Endothelial cell of umbilical vein (primary cell): ENCODE measurements at regions not wholly inside any gene's neighbourhood (a gene's known extent, or its start where the extent isn't known, plus 50 kb on each side); places are given as distances from the start of the nearest gene placed in this dataset.
A peak's percentile ranks its signal among the peaks of the same experiment; 100 is the strongest.

ENCODE experiments used
- BruUV-seq: library from RNA; stranded (reverse); fragments of 400-500 nt; replicated peaks from 2 replicates; lab custom pipeline; 2021; lab: Mats Ljungman, UMichigan
- CTCF ChIA-PET: fragments of 300-600, 350-600 bp; sonication (Branson Sonifier 250); formaldehyde crosslinking; loops from one replicate; lab custom pipeline; 2021; ENCODE audit warnings: antibody characterized with exemption, inconsistent platforms; lab: Charles Lee
- POLR2A ChIA-PET: fragments of 300-600, 350-600 bp; sonication (Branson Sonifier 250); formaldehyde crosslinking; loops from one replicate; lab custom pipeline; 2021; ENCODE audit warnings: antibody characterized with exemption, inconsistent platforms; lab: Charles Lee
- DNase-seq: peaks from one replicate; pipeline ENCODE4 v3.0.0-alpha.2; 2011; ENCODE audit warnings: low read depth, low spot score
- FAIRE-seq: peaks from 2 replicates; lab custom pipeline; 2011; peaks lifted over from hg19 to GRCh38; lab: Jason Lieb, UNC
- H2AFZ ChIP-seq: 2 replicates; pipeline ENCODE4 v1.6.0; 2012; ENCODE audit warnings: low read depth, low read length, control low read depth, inconsistent platforms
- H3K27ac ChIP-seq: 2 replicates; pipeline ENCODE4 v1.5.1; 2011; ENCODE audit warnings: low read depth, mild to moderate bottlenecking, control low read depth, low read length, moderate library complexity; ENCODE audit not compliant: insufficient read depth
- H3K27me3 ChIP-seq, 2 experiments: 2 replicates each; pipeline versions ENCODE4 v1.6.0 to v1.6.1; 2011; ENCODE audit warnings: low read length in 2 of 2, mixed read lengths in 1 of 2; ENCODE audit not compliant: control insufficient read depth in 2 of 2, insufficient read depth in 2 of 2
- H3K36me3 ChIP-seq, 2 experiments: 2 replicates in 1 of 2; 3 replicates in 1 of 2; pipeline ENCODE4 v1.5.1; 2011; ENCODE audit warnings: low read length in 2 of 2, mild to moderate bottlenecking in 1 of 2, moderate library complexity in 1 of 2; ENCODE audit not compliant: control insufficient read depth in 2 of 2, insufficient read depth in 2 of 2; ENCODE audit errors: extremely low read depth in 1 of 2
- H3K4me1 ChIP-seq: 3 replicates; pipeline ENCODE4 v1.5.1; 2011; ENCODE audit warnings: mild to moderate bottlenecking, low read length; ENCODE audit not compliant: control insufficient read depth, insufficient read depth; ENCODE audit errors: extremely low read depth
- H3K4me2 ChIP-seq: 2 replicates; pipeline ENCODE4 v1.6.1; 2011; ENCODE audit warnings: low read length, control low read depth, mixed read lengths; ENCODE audit not compliant: insufficient read depth
- H3K4me3 ChIP-seq, 3 experiments: fragments of 200-600 bp in 1 of 3; sonication (generic), shearing (Covaris generic) in 1 of 3; replicated peaks in 1 of 3; 2 replicates each; pipeline ENCODE4 v1.5.1; 2011 to 2016; ENCODE audit warnings: control low read depth in 3 of 3, low read length in 3 of 3, mild to moderate bottlenecking in 2 of 3, inconsistent platforms in 1 of 3, low read depth in 1 of 3, moderate library complexity in 1 of 3; ENCODE audit not compliant: insufficient read depth in 1 of 3
- H3K79me2 ChIP-seq: 2 replicates; pipeline ENCODE4 v1.6.0; 2012; ENCODE audit warnings: low read length, inconsistent platforms; ENCODE audit not compliant: control insufficient read depth, insufficient read depth
- H3K9ac ChIP-seq: replicated peaks from 2 replicates; pipeline ENCODE3; 2011; ENCODE audit warnings: low read length, control low read depth; ENCODE audit not compliant: insufficient read depth; ENCODE audit errors: extremely low read depth
- H3K9me1 ChIP-seq: replicated peaks from 3 replicates; pipeline ENCODE4 v1.6.0; 2011; ENCODE audit warnings: mild to moderate bottlenecking, low read length; ENCODE audit not compliant: control insufficient read depth, insufficient read depth; ENCODE audit errors: extremely low read depth
- H3K9me3 ChIP-seq: replicated peaks from 2 replicates; pipeline ENCODE4 v1.5.1; 2012; ENCODE audit warnings: low read length, inconsistent platforms; ENCODE audit not compliant: control insufficient read depth, insufficient read depth
- H4K20me1 ChIP-seq: replicated peaks from 2 replicates; pipeline ENCODE3; 2011; ENCODE audit warnings: mild to moderate bottlenecking, low read length; ENCODE audit not compliant: control insufficient read depth, insufficient read depth; ENCODE audit errors: extremely low read depth
- EZH2 ChIP-seq: IDR thresholded peaks from 2 replicates; pipeline ENCODE4 v1.6.1; 2012; ENCODE audit warnings: borderline replicate concordance, low read depth, mild to moderate bottlenecking, moderate library complexity, low read length, inconsistent platforms; ENCODE audit not compliant: severe bottlenecking
- MYC ChIP-seq: IDR thresholded peaks from one replicate; pipeline ENCODE4 v1.6.1; 2011; ENCODE audit warnings: mild to moderate bottlenecking, low read depth, low read length
- POLR2A ChIP-seq: IDR thresholded peaks from 2 replicates; pipeline ENCODE4 v1.6.1; 2012; ENCODE audit warnings: low read depth, mild to moderate bottlenecking, control low read depth, low read length
- dilution Hi-C: fragments of 300-500 bp; cut with MboI; formaldehyde crosslinking; loops from one replicate; pipeline ENCODE4 v1.15.0; 2019; ENCODE audit warnings: low sequenced_read_pairs; ENCODE audit not compliant: extremely low pct_ligation_motif_present
- intact Hi-C: fragments of 100-400 bp; cut with micrococcal nuclease; formaldehyde crosslinking; loops from one replicate; pipeline ENCODE4 v1.10.0; 2022
- TF ChIP-seq, protein P1 (sequence below): IDR thresholded peaks from 2 replicates; pipeline ENCODE4 v1.6.1; 2011; ENCODE audit not compliant: insufficient read depth, insufficient read length
- TF ChIP-seq, protein P2 (sequence below), 2 donors: IDR thresholded peaks; 1 replicate in 1 of 2; 2 replicates in 1 of 2; pipeline ENCODE4 v1.5.1; 2011; ENCODE audit warnings: low read length in 2 of 2, mild to moderate bottlenecking in 2 of 2, moderate library complexity in 2 of 2, control low read depth in 1 of 2, inconsistent platforms in 1 of 2, low read depth in 1 of 2; ENCODE audit not compliant: insufficient read depth in 1 of 2; ENCODE audit errors: extremely low read depth in 1 of 2

DNA sequence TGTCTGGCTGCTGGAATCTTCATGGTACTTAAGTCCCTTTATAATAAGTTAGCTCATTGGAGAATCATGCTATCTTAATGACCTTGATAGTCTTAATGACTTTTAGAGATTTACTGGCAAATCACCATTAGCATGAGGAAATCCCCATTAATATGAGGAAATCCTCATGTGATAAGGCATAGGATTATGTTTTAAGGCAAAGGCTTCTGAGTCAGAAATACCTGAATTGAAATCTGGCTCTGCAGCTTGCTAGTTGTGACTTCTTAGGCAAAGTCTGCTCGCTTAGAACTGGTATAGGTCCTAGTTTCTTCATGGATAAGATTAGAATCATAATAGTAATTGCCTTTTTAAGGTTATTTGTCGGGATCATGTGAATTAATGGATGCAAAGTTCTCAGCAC is 190.2 kb upstream of the BANK1 start:
- Histone ChIP-seq H3K27me3 (no peaks in the 10 kb centered on the region), H3K36me3 (no peaks in the 10 kb centered on the region), H3K4me3 (no peak overlapping the region), H3K9me1 (no peaks in the 10 kb centered on the region), H3K9me3 (no peaks in the 10 kb centered on the region), H3K79me2 (no peaks in the 10 kb centered on the region), H2AFZ (no peak overlapping the region), H3K27ac (no peak overlapping the region), H3K4me1 (no peaks in the 10 kb centered on the region), H3K4me2 (no peak overlapping the region), H4K20me1 (no peaks in the 10 kb centered on the region), H3K9ac (no peak overlapping the region)
- intact Hi-C loops: no loop called here
- CTCF ChIA-PET: no interaction called here
- TF ChIP-seq MYC: no peak
- TF ChIP-seq POLR2A: no peak
- FAIRE-seq (no peak), DNase-seq (peak; percentile 47)
- POLR2A ChIA-PET: no interaction called here
- BruUV-seq: no TSS peak
- dilution Hi-C loops: no loop called here

DNA sequence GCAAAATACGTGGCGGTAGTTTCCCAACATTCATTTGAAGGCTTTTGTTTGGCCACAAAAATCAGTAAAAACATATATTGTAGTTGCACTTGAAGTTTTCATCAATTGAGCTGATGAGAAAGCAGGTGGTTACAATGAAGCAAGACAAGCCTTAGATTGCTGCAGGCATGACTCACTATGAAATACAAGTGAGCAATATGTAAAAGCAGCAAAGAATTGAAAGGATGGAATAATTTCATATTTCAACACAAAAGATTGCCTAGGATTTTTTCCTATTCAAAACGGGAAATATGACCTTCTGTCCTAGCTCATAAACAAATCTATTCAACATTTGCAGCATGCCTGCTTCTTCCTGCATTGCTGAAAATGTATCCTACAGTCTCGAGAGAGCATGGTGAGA is 190.9 kb upstream of the BANK1 start:
- Histone ChIP-seq H3K4me3 (no peak overlapping the region), H3K27ac (no peak overlapping the region), H3K36me3 (no peaks in the 10 kb centered on the region), H3K9ac (no peak overlapping the region), H3K9me1 (no peaks in the 10 kb centered on the region), H3K9me3 (no peaks in the 10 kb centered on the region), H4K20me1 (no peaks in the 10 kb centered on the region), H3K27me3 (no peaks in the 10 kb centered on the region), H2AFZ (no peak overlapping the region), H3K79me2 (no peaks in the 10 kb centered on the region), H3K4me1 (no peaks in the 10 kb centered on the region), H3K4me2 (no peak overlapping the region)
- POLR2A ChIA-PET: no interaction called here
- CTCF ChIA-PET: no interaction called here
- TF ChIP-seq, protein P1, sequence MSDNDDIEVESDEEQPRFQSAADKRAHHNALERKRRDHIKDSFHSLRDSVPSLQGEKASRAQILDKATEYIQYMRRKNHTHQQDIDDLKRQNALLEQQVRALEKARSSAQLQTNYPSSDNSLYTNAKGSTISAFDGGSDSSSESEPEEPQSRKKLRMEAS: no peak
- TF ChIP-seq MYC (no peak), EZH2 (no peak)
- TF ChIP-seq, protein P2, sequence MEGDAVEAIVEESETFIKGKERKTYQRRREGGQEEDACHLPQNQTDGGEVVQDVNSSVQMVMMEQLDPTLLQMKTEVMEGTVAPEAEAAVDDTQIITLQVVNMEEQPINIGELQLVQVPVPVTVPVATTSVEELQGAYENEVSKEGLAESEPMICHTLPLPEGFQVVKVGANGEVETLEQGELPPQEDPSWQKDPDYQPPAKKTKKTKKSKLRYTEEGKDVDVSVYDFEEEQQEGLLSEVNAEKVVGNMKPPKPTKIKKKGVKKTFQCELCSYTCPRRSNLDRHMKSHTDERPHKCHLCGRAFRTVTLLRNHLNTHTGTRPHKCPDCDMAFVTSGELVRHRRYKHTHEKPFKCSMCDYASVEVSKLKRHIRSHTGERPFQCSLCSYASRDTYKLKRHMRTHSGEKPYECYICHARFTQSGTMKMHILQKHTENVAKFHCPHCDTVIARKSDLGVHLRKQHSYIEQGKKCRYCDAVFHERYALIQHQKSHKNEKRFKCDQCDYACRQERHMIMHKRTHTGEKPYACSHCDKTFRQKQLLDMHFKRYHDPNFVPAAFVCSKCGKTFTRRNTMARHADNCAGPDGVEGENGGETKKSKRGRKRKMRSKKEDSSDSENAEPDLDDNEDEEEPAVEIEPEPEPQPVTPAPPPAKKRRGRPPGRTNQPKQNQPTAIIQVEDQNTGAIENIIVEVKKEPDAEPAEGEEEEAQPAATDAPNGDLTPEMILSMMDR (IDR thresholded peaks at IDR 0.05; ENCODE audit: extremely low read depth in 1 of 2, insufficient read depth in 1 of 2, low read depth in 1 of 2, low read length in 2 of 2): no peak
- peak; percentile 49 for DNase-seq
- FAIRE-seq: no peak
- dilution Hi-C loops: no loop called here
- BruUV-seq: no TSS peak
- intact Hi-C loops: no loop called here
